HEK293T (cell line): ENCODE measurements at regions not wholly inside any gene's neighbourhood (a gene's known extent, or its start where the extent isn't known, plus 50 kb on each side); places are given as distances from the start of the nearest gene placed in this dataset.

Experiments
- CTCF ChIA-PET: fragments of 350-600 bp; formaldehyde crosslinking; extraction: SDS; loops from one replicate; lab custom pipeline; 2021; ENCODE audit warnings: antibody characterized with exemption, inconsistent platforms; lab: Yijun Ruan, JAX
- POLR2A ChIA-PET: fragments of 350-600 bp; formaldehyde crosslinking; extraction: SDS; loops from one replicate; lab custom pipeline; 2020; ENCODE audit warnings: antibody characterized with exemption, inconsistent platforms; lab: Yijun Ruan, JAX
- DNase-seq: peaks from one replicate; pipeline ENCODE4 v3.0.0; 2012; ENCODE audit warnings: mixed read lengths; ENCODE audit errors: extremely low spot score
- ARNT ChIP-seq: fragments of 450-650 bp; IDR thresholded peaks from 2 replicates; pipeline ENCODE4 v1.6.1; 2017; ENCODE audit warnings: mild to moderate bottlenecking
- BHLHE40 ChIP-seq: fragments of 450-650 bp; IDR thresholded peaks from 2 replicates; pipeline ENCODE4 v1.6.1; 2016; ENCODE audit warnings: mild to moderate bottlenecking, moderate library complexity, borderline replicate concordance
- CTBP1 ChIP-seq: fragments of 450-650 bp; IDR thresholded peaks from 2 replicates; pipeline ENCODE4 v1.6.1; 2016; ENCODE audit warnings: borderline replicate concordance
- ELF4 ChIP-seq: fragments of 450-650 bp; IDR thresholded peaks from 2 replicates; pipeline ENCODE4 v1.6.1; 2017; ENCODE audit warnings: antibody characterized with exemption
- FOXA1 ChIP-seq: fragments of 450-650 bp; IDR thresholded peaks from 2 replicates; pipeline ENCODE4 v1.6.1; 2016; ENCODE audit warnings: mild to moderate bottlenecking
- FOXK2 ChIP-seq: fragments of 450-650 bp; IDR thresholded peaks from 2 replicates; pipeline ENCODE4 v1.6.1; 2016; ENCODE audit warnings: mild to moderate bottlenecking
- FOXM1 ChIP-seq: fragments of 450-650 bp; IDR thresholded peaks from 2 replicates; pipeline ENCODE4 v1.6.1; 2017; ENCODE audit warnings: mild to moderate bottlenecking, borderline replicate concordance
- HDGF ChIP-seq: fragments of 450-650 bp; IDR thresholded peaks from 2 replicates; pipeline ENCODE4 v1.6.1; 2017; ENCODE audit warnings: antibody characterized with exemption, borderline replicate concordance
- L3MBTL2 ChIP-seq: fragments of 450-650 bp; conservative IDR thresholded peaks from 2 replicates; pipeline ENCODE4 v1.6.1; 2016; ENCODE audit warnings: mild to moderate bottlenecking
- LEF1 ChIP-seq: fragments of 450-650 bp; IDR thresholded peaks from 2 replicates; pipeline ENCODE4 v1.6.1; 2017; ENCODE audit warnings: mild to moderate bottlenecking, borderline replicate concordance
- NFRKB ChIP-seq: fragments of 450-650 bp; IDR thresholded peaks from 2 replicates; pipeline ENCODE4 v1.6.1; 2016; ENCODE audit warnings: mild to moderate bottlenecking, moderate library complexity
- PKNOX1 ChIP-seq: fragments of 450-650 bp; IDR thresholded peaks from 2 replicates; pipeline ENCODE4 v1.6.1; 2016
- SP1 ChIP-seq: fragments of 450-650 bp; IDR thresholded peaks from 2 replicates; pipeline ENCODE4 v1.6.1; 2017
- SUZ12 ChIP-seq: fragments of 450-650 bp; IDR thresholded peaks from 2 replicates; pipeline ENCODE4 v1.6.1; 2016; ENCODE audit warnings: mild to moderate bottlenecking
- TARDBP ChIP-seq: fragments of 450-650 bp; IDR thresholded peaks from 2 replicates; pipeline ENCODE4 v1.6.1; 2016
- ZNF384 ChIP-seq: fragments of 450-650 bp; IDR thresholded peaks from 2 replicates; pipeline ENCODE4 v1.6.1; 2016

- no peak for TF ChIP-seq L3MBTL2
- TF ChIP-seq LEF1 = no peak
- no peak for TF ChIP-seq NFRKB
- TF ChIP-seq BHLHE40 = no peak
- no peak for TF ChIP-seq FOXK2
- TF ChIP-seq FOXA1 = no peak
- TF ChIP-seq ARNT = no peak
- no peak for TF ChIP-seq ELF4
- no peak for TF ChIP-seq SP1
- TF ChIP-seq FOXM1 = no peak
- TF ChIP-seq ZNF384 = no peak
- TF ChIP-seq SUZ12 = no peak
- TF ChIP-seq CTBP1 = no peak
- no peak for TF ChIP-seq TARDBP
- no peak for TF ChIP-seq PKNOX1
- no peak for TF ChIP-seq HDGF
- DNase-seq = no peak
- CTCF ChIA-PET = interaction anchor here (0.6 kb wide), 1 partner anchor 665 kb away, joined by 4 read pairs; no protein-coding TSS in a partner anchor
- POLR2A ChIA-PET = no interaction called here
Measured at GRCh38 chr5:124919076-124919475, 172.6 kb upstream of the ZNF608 start.

GRCh38 chr5:124919747-124920525 is 173.5 kb upstream of the ZNF608 start:
- no peak for DNase-seq
- no peak for TF ChIP-seq CTBP1
- TF ChIP-seq FOXM1 = no peak
- TF ChIP-seq SP1 = no peak
- no peak for TF ChIP-seq NFRKB
- no peak for TF ChIP-seq TARDBP
- TF ChIP-seq HDGF = no peak
- TF ChIP-seq BHLHE40 = no peak
- TF ChIP-seq ELF4 = no peak
- TF ChIP-seq ARNT = no peak
- TF ChIP-seq FOXK2 = no peak
- no peak for TF ChIP-seq L3MBTL2
- no peak for TF ChIP-seq ZNF384
- TF ChIP-seq PKNOX1 = no peak
- TF ChIP-seq FOXA1 = no peak
- no peak for TF ChIP-seq LEF1
- TF ChIP-seq SUZ12 = no peak
- CTCF ChIA-PET = interaction anchor here (0.6 kb wide), 1 partner anchor 666 kb away, joined by 4 read pairs; no protein-coding TSS in a partner anchor
- POLR2A ChIA-PET = no interaction called here

GRCh38 chr5:124920909-124921666 is 174.6 kb upstream of the ZNF608 start:
- POLR2A ChIA-PET = interaction anchor here (1.2 kb wide), 1 partner anchor 174 kb away, joined by 4 read pairs; no protein-coding TSS in a partner anchor
- CTCF ChIA-PET = interaction anchor here (0.6 to 1.2 kb wide), 3 partner anchors 13 to 199 kb away, joined by 3 to 10 read pairs (median 4); no protein-coding TSS in a partner anchor
- no peak for TF ChIP-seq HDGF
- no peak for TF ChIP-seq FOXK2
- no peak for TF ChIP-seq ARNT
- no peak for TF ChIP-seq SP1
- TF ChIP-seq FOXA1 = no peak
- no peak for TF ChIP-seq FOXM1
- TF ChIP-seq CTBP1 = no peak
- TF ChIP-seq ZNF384 = no peak
- no peak for TF ChIP-seq TARDBP
- TF ChIP-seq PKNOX1 = no peak
- no peak for TF ChIP-seq NFRKB
- TF ChIP-seq LEF1 = no peak
- no peak for TF ChIP-seq BHLHE40
- TF ChIP-seq ELF4 = no peak
- no peak for TF ChIP-seq SUZ12
- no peak for TF ChIP-seq L3MBTL2
- no peak for DNase-seq

- no peak for DNase-seq
- ChIA-PET POLR2A (interaction anchor here (1.2 kb wide), 1 partner anchor 174 kb away, joined by 4 read pairs; no protein-coding TSS in a partner anchor), CTCF (interaction anchor here (1.2 kb wide), 1 partner anchor 74 kb away, joined by 4 read pairs; no protein-coding TSS in a partner anchor)
- TF ChIP-seq ZNF384 = no peak
- no peak for TF ChIP-seq FOXA1
- no peak for TF ChIP-seq FOXK2
- no peak for TF ChIP-seq LEF1
- no peak for TF ChIP-seq ELF4
- no peak for TF ChIP-seq ARNT
- TF ChIP-seq SP1 = no peak
- TF ChIP-seq PKNOX1 = no peak
- TF ChIP-seq HDGF = no peak
- TF ChIP-seq SUZ12 = no peak
- TF ChIP-seq CTBP1 = no peak
- TF ChIP-seq L3MBTL2 = no peak
- no peak for TF ChIP-seq TARDBP
- no peak for TF ChIP-seq FOXM1
- TF ChIP-seq NFRKB = no peak
- no peak for TF ChIP-seq BHLHE40
Measured at GRCh38 chr5:124921694-124922093, 175.3 kb upstream of the ZNF608 start.
